Epithelial cell of proximal tubule (primary cell): ENCODE measurements at regions not wholly inside any gene's neighbourhood (a gene's known extent, or its start where the extent isn't known, plus 50 kb on each side); places are given as distances from the start of the nearest gene placed in this dataset.

ENCODE experiments used
- DNase-seq: peaks from one replicate; pipeline ENCODE4 v3.0.0-alpha.2; 2011; ENCODE audit warnings: low read depth
- H3K4me3 ChIP-seq: 2 replicates; pipeline ENCODE4 v1.5.1; 2011; ENCODE audit warnings: low read depth, mild to moderate bottlenecking, low read length
- TF ChIP-seq, protein P1 (sequence below): conservative IDR thresholded peaks from 2 replicates; pipeline ENCODE4 v1.5.1; 2012; ENCODE audit warnings: low read depth, mild to moderate bottlenecking, low read length

DNA sequence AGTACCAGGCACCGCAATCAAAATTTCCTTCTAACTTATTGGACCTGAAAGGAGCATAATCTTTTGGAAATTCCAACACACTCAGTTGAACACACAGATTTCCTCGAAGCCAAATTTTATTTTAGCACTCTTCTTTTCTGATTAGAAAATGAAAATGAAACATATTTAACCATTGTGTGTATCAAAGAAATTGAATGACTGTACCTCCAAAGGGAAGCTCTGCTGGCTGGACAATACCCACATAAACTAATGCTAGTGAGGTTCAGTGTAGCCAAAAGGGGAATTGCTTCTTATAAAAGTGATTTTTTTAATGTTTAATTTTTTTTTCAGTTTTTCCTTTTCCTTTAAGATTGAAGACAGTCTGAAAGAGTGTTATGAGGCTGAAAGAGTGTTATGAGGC, 239.6 kb upstream of the NREP start:
- TF ChIP-seq, protein P1, sequence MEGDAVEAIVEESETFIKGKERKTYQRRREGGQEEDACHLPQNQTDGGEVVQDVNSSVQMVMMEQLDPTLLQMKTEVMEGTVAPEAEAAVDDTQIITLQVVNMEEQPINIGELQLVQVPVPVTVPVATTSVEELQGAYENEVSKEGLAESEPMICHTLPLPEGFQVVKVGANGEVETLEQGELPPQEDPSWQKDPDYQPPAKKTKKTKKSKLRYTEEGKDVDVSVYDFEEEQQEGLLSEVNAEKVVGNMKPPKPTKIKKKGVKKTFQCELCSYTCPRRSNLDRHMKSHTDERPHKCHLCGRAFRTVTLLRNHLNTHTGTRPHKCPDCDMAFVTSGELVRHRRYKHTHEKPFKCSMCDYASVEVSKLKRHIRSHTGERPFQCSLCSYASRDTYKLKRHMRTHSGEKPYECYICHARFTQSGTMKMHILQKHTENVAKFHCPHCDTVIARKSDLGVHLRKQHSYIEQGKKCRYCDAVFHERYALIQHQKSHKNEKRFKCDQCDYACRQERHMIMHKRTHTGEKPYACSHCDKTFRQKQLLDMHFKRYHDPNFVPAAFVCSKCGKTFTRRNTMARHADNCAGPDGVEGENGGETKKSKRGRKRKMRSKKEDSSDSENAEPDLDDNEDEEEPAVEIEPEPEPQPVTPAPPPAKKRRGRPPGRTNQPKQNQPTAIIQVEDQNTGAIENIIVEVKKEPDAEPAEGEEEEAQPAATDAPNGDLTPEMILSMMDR = no peak
- DNase-seq = no peak
- H3K4me3 ChIP-seq = no peak overlapping the region

DNA sequence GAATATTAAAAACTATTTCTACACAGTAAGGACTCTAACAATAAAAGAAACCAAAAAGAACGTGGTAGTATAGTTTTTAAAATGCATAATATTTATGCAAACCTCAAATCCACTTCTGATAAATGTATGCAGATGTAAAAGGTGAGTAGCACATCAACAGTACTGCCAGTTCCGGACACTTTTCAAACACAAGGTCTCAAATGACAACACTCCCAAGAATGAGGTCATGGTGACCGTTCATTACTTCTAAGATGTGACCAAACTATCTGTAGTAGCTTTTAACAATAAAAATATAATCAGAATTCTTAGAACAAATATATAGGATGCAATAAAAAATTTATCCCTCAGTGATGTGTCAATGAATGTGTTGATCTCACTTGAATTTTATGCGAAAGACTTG, 238.7 kb upstream of the NREP start:
- DNase-seq = no peak
- TF ChIP-seq, protein P1 = no peak
- H3K4me3 ChIP-seq = no peak overlapping the region

DNA sequence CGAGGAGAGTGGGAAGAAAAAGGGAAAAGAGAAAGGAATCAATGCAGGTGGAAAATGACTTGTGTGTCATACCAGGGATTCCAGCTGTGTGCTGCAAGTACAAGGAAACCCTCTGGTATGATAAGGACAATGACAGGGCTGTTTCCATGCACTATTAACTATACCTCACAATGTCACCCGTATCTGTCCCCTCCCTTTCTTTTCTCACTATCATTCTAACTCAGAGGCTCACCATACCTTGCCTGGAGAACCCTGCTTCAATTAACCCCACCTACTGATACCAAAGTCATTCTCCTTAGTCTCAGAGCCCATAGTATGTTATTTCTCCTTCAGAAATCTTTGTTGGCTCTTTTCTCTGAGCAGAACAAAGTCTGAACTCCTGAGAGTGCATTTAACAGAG, 236.2 kb upstream of the NREP start:
- H3K4me3 ChIP-seq = no peak overlapping the region
- TF ChIP-seq, protein P1 = no peak
- DNase-seq = no peak

DNA sequence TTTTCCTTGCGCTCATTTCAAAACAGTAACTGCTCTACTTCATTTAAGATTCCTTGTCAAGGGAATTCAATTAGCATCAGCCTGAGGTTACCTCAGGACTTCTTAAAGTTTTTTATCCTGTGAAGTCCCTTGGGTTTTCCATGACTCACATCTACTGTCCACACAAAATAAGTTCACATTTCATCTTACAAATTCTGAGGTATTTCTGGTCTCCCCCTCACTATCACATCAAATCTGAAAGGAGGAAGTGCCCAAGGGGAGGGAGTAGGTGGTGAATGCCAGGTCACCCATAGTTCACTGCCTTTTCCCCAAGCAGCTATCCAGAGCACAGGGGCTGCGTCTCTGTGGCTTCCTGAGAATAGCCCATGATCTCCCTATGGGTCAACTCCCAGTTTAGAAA, 227.1 kb upstream of the NREP start:
- H3K4me3 ChIP-seq = no peak overlapping the region
- no peak for DNase-seq
- TF ChIP-seq, protein P1 = no peak

DNA sequence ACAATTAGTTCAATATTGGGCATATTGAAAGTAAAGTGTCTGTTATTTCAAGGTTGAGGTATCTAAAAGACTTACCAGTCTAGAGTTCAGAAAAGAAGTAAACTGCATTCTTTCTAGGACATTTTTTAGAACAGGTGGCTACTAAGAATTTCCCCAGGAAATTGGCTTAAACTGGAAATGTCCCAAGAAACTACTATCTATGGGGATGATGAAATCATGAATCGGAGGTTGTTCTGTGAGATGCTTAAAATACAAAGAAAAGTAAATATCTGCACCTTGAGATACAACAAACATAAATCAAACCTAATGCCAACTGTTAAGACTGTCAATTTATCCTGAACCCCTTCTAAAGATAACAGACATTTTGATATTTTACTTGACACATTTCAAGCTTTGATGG, 226.5 kb upstream of the NREP start:
- TF ChIP-seq, protein P1 = no peak
- DNase-seq = no peak
- H3K4me3 ChIP-seq = no peak overlapping the region

DNA sequence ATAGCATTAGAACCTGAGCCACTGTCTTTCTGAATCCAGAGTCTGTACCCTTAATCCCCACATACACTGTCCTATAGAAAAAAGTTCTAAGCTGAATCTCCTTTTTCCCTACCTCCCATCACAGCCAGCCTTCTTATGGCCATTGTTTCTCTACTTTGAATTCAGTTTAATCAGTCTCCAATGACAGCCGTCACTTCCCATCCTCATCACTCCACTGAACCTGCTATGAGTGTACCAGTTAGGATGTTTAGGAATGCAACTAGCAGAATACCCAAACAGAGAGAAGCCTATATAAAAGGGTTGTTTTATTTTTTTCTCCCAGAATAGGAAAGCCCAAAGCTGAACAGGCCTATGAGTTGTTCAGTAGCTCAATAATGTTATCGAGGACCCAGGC, 220.4 kb upstream of the NREP start:
- TF ChIP-seq, protein P1 = no peak
- DNase-seq = no peak
- H3K4me3 ChIP-seq = no peak overlapping the region

DNA sequence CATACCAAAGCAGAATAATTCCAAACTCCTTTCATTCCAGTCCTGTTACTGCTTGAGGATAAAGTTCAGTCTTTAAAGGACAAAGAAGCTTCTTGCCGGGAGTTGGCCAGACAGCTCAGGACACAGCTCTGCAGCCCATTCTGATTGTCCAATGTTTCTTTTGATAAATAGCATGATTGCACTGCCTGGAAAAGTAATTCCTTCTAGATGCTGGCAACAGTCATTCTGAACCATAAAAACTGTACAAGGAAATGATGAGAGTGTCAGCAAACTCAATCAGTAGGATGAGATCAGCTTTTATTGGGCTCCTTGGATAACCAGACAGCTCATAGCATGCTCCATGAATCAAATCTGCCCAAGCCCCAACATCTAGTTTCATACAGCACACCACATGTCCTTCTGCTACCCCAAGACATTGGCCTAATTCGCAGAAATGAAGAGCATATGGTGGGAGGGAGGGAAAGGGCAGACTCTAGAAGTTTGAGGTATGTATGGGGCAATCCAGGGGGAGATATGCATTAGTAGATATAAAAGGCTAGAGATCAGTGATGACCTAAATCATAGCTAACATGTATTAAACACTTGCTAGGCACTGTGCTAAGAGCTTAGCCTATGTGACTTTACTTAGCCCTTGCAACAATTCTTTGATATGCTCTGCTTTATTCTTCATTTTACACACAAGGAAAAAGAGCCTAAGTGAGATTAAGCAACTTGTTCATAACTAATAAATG, 219.9 kb upstream of the NREP start:
- no peak overlapping the region for H3K4me3 ChIP-seq
- TF ChIP-seq, protein P1 = no peak
- DNase-seq = no peak
